ENCODE measurements at regions not wholly inside any gene's neighbourhood (a gene's known extent, or its start where the extent isn't known, plus 50 kb on each side); places are given as distances from the start of the nearest gene placed in this dataset.

DNA sequence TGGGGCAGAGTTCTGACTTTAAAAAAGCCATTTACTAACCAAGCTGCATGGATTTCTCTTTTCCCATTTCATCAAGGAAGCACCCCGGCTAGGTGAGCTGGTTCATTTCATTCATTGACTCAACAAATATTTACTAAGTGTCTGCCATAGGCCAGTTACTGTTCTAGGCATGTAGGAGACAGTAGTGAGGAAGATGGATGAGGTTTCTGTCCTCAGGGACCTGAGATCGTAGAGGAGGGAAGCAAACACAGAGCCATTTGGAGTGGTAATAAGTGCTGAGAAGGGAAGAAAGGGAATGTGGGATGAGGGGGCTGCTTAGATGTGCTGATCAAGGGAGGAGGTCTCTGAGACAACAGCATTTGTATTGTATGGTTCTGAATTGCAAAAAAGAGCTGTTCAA lies 120.4 kb downstream of the C9orf152 start (continued):
- TF ChIP-seq, protein P1, sequence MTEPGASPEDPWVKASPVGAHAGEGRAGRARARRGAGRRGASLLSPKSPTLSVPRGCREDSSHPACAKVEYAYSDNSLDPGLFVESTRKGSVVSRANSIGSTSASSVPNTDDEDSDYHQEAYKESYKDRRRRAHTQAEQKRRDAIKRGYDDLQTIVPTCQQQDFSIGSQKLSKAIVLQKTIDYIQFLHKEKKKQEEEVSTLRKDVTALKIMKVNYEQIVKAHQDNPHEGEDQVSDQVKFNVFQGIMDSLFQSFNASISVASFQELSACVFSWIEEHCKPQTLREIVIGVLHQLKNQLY (CRISPR knock-in tag; IDR thresholded peaks at IDR 0.05), result no peak
- TF ChIP-seq, protein P2, sequence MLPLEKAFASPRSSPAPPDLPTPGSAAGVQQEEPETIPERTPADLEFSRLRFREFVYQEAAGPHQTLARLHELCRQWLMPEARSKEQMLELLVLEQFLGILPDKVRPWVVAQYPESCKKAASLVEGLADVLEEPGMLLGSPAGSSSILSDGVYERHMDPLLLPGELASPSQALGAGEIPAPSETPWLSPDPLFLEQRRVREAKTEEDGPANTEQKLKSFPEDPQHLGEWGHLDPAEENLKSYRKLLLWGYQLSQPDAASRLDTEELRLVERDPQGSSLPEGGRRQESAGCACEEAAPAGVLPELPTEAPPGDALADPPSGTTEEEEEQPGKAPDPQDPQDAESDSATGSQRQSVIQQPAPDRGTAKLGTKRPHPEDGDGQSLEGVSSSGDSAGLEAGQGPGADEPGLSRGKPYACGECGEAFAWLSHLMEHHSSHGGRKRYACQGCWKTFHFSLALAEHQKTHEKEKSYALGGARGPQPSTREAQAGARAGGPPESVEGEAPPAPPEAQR (CRISPR knock-in tag; IDR thresholded peaks at IDR 0.05), result no peak

DNA sequence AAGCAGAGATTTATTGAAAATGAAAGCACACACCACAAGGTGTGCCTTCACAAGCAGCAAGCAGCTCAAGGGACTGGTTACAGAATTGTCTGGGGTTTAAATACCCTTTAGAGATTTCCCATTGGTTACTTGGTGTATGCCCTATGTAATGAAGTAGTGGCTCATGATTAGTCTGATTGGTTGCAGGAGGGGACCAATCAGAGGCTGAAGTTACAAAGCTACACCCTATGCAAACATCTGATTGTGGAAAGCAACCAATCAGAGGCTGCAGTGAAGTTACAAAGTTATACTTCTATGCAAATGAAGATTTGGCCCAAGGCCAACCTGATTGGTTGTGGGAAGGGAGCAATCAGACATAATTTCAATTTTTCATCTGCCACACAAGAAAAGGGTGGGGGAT lies 119.9 kb downstream of the C9orf152 start:
- peaks cover 27% of the 10 kb centered on the region for H3K4me1 Mint-ChIP-seq
- DNase-seq (ENCODE audit: low spot score), result no peak
- H3K27me3 Mint-ChIP-seq (ENCODE audit: low read depth), result no peaks in the 10 kb centered on the region
- POLR2A ChIA-PET, result no interaction called here
- no peak overlapping the region for H3K27ac Mint-ChIP-seq
- TF ChIP-seq CBFB (CRISPR knock-in tag; IDR thresholded peaks at IDR 0.05; ENCODE audit: low read depth) (no peak), KAT7 (CRISPR knock-in tag; IDR thresholded peaks at IDR 0.05; ENCODE audit: borderline replicate concordance) (no peak), TEAD4 (CRISPR knock-in tag; IDR thresholded peaks at IDR 0.05) (no peak), IRF2 (CRISPR knock-in tag; IDR thresholded peaks at IDR 0.05; ENCODE audit: borderline replicate concordance, low read depth) (no peak), NR3C1 (CRISPR knock-in tag; conservative IDR thresholded peaks at IDR 0.05; ENCODE audit: low read depth) (no peak), SMAD3 (CRISPR knock-in tag; IDR thresholded peaks at IDR 0.05; ENCODE audit: borderline replicate concordance) (no peak), PRRX2 (CRISPR knock-in tag; IDR thresholded peaks at IDR 0.05) (no peak), MYBL2 (CRISPR knock-in tag; IDR thresholded peaks at IDR 0.05) (no peak)
- TF ChIP-seq, protein P3, sequence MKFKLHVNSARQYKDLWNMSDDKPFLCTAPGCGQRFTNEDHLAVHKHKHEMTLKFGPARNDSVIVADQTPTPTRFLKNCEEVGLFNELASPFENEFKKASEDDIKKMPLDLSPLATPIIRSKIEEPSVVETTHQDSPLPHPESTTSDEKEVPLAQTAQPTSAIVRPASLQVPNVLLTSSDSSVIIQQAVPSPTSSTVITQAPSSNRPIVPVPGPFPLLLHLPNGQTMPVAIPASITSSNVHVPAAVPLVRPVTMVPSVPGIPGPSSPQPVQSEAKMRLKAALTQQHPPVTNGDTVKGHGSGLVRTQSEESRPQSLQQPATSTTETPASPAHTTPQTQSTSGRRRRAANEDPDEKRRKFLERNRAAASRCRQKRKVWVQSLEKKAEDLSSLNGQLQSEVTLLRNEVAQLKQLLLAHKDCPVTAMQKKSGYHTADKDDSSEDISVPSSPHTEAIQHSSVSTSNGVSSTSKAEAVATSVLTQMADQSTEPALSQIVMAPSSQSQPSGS (CRISPR knock-in tag; IDR thresholded peaks at IDR 0.05; ENCODE audit: borderline replicate concordance, low read depth), result no peak
- ATAC-seq, result no peak
- H3K36me3 Mint-ChIP-seq, result peaks cover 6% of the 10 kb centered on the region; the same call in 1 of the 2 replicates
- CTCF ChIA-PET, result interaction anchor here (0.6 kb wide), 1 partner anchor 21 kb away, joined by 3 read pairs; no protein-coding TSS in a partner anchor
- no peak overlapping the region for H3K4me3 Mint-ChIP-seq
- H3K9me3 Mint-ChIP-seq, result no peaks in the 10 kb centered on the region; the same call in 1 of the 2 replicates

DNA sequence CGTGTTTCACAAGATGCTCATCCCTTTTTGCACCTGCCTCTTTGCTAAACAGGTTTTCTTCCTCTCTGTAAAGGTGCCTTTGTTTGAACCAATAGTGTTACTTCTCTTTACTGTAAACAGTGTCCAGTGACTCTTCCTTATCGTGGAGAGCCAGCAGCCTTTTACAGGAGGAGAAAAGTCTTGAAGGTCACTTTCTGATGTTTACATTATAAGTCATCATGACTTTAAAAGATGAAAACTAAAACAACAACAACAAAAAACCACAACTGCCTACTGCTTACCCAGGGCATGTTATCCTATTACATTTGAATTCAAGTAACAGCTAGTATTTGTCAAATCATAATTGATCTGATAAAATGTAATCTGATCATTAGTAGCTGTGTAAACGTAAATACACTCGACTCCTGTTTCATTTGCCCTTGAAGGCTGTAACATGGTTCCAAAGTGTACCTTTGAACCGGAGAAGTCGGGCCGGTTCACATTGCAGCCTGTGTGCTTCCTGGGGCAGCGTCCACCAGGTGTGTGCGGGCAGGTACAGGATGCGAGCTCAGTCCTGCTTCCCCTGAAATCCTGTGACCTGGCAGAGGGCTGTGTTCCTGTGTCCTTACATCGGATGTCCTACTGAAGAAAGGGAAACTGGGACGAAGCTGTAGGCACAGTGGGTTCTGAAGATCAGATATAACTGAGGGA lies 118.1 kb downstream of the C9orf152 start:
- DNase-seq (ENCODE audit: low spot score) (no peak), ATAC-seq (no peak)
- Mint-ChIP-seq H3K4me1 (peaks cover 37% of the 10 kb centered on the region), H3K27ac (peak overlapping the region; percentile 25; the same call in 1 of the 2 replicates), H3K27me3 (ENCODE audit: low read depth) (no peaks in the 10 kb centered on the region), H3K4me3 (no peak overlapping the region), H3K9me3 (no peaks in the 10 kb centered on the region; the same call in 1 of the 2 replicates), H3K36me3 (peaks cover 6% of the 10 kb centered on the region; the same call in 1 of the 2 replicates)
- CTCF ChIA-PET, result interaction anchor here (0.8 to 1.6 kb wide), 3 partner anchors 21 to 209 kb away, joined by 4 to 5 read pairs (median 4); no protein-coding TSS in a partner anchor
- POLR2A ChIA-PET, result no interaction called here
- TF ChIP-seq, protein P4, sequence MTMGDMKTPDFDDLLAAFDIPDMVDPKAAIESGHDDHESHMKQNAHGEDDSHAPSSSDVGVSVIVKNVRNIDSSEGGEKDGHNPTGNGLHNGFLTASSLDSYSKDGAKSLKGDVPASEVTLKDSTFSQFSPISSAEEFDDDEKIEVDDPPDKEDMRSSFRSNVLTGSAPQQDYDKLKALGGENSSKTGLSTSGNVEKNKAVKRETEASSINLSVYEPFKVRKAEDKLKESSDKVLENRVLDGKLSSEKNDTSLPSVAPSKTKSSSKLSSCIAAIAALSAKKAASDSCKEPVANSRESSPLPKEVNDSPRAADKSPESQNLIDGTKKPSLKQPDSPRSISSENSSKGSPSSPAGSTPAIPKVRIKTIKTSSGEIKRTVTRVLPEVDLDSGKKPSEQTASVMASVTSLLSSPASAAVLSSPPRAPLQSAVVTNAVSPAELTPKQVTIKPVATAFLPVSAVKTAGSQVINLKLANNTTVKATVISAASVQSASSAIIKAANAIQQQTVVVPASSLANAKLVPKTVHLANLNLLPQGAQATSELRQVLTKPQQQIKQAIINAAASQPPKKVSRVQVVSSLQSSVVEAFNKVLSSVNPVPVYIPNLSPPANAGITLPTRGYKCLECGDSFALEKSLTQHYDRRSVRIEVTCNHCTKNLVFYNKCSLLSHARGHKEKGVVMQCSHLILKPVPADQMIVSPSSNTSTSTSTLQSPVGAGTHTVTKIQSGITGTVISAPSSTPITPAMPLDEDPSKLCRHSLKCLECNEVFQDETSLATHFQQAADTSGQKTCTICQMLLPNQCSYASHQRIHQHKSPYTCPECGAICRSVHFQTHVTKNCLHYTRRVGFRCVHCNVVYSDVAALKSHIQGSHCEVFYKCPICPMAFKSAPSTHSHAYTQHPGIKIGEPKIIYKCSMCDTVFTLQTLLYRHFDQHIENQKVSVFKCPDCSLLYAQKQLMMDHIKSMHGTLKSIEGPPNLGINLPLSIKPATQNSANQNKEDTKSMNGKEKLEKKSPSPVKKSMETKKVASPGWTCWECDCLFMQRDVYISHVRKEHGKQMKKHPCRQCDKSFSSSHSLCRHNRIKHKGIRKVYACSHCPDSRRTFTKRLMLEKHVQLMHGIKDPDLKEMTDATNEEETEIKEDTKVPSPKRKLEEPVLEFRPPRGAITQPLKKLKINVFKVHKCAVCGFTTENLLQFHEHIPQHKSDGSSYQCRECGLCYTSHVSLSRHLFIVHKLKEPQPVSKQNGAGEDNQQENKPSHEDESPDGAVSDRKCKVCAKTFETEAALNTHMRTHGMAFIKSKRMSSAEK (CRISPR knock-in tag; IDR thresholded peaks at IDR 0.05; ENCODE audit: borderline replicate concordance), result no peak
- TF ChIP-seq, protein P5, sequence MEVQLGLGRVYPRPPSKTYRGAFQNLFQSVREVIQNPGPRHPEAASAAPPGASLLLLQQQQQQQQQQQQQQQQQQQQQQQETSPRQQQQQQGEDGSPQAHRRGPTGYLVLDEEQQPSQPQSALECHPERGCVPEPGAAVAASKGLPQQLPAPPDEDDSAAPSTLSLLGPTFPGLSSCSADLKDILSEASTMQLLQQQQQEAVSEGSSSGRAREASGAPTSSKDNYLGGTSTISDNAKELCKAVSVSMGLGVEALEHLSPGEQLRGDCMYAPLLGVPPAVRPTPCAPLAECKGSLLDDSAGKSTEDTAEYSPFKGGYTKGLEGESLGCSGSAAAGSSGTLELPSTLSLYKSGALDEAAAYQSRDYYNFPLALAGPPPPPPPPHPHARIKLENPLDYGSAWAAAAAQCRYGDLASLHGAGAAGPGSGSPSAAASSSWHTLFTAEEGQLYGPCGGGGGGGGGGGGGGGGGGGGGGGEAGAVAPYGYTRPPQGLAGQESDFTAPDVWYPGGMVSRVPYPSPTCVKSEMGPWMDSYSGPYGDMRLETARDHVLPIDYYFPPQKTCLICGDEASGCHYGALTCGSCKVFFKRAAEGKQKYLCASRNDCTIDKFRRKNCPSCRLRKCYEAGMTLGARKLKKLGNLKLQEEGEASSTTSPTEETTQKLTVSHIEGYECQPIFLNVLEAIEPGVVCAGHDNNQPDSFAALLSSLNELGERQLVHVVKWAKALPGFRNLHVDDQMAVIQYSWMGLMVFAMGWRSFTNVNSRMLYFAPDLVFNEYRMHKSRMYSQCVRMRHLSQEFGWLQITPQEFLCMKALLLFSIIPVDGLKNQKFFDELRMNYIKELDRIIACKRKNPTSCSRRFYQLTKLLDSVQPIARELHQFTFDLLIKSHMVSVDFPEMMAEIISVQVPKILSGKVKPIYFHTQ (CRISPR knock-in tag; IDR thresholded peaks at IDR 0.05), result no peak
- no peak for TF ChIP-seq ZNF317 (CRISPR knock-in tag; IDR thresholded peaks at IDR 0.05; ENCODE audit: borderline replicate concordance, low read depth)
- no peak for TF ChIP-seq SOX15 (CRISPR knock-in tag; IDR thresholded peaks at IDR 0.05)
- no peak for TF ChIP-seq TEAD4 (CRISPR knock-in tag; IDR thresholded peaks at IDR 0.05)
- TF ChIP-seq GRHL2 (CRISPR knock-in tag; IDR thresholded peaks at IDR 0.05; ENCODE audit: insufficient replicate concordance, severe bottlenecking), result no peak
- TF ChIP-seq FOXJ3 (CRISPR knock-in tag; IDR thresholded peaks at IDR 0.05; ENCODE audit: borderline replicate concordance), result no peak
- no peak for TF ChIP-seq CREM (CRISPR knock-in tag; IDR thresholded peaks at IDR 0.05)
- no peak for TF ChIP-seq ZNF416 (CRISPR knock-in tag; IDR thresholded peaks at IDR 0.05)
- no peak for TF ChIP-seq GABPB1 (CRISPR knock-in tag; IDR thresholded peaks at IDR 0.05)
- no peak for TF ChIP-seq NFATC4 (CRISPR knock-in tag; IDR thresholded peaks at IDR 0.05)
- TF ChIP-seq NFE2L1 (CRISPR knock-in tag; IDR thresholded peaks at IDR 0.05), result no peak

Measured in WTC11 (cell line).